H9 (cell line): ENCODE measurements at regions not wholly inside any gene's neighbourhood (a gene's known extent, or its start where the extent isn't known, plus 50 kb on each side); places are given as distances from the start of the nearest gene placed in this dataset.

ENCODE experiments used
- DNase-seq: peaks from one replicate; pipeline ENCODE4 v3.0.0-alpha.2; 2017
- H2AFZ ChIP-seq: one replicate; pipeline ENCODE4 v1.6.1; 2013; ENCODE audit warnings: mild to moderate bottlenecking, low read length, control low read depth, moderate library complexity
- H2AK5ac ChIP-seq: 2 replicates; pipeline ENCODE4 v1.6.1; 2013; ENCODE audit warnings: low read length, control low read depth, mixed read lengths; ENCODE audit not compliant: insufficient read length
- H2BK120ac ChIP-seq: one replicate; pipeline ENCODE4 v1.6.1; 2013; ENCODE audit warnings: low read depth, mild to moderate bottlenecking, low read length, control low read depth, inconsistent platforms; ENCODE audit not compliant: poor library complexity, severe bottlenecking
- H2BK12ac ChIP-seq: 2 replicates; pipeline ENCODE4 v1.6.1; 2013; ENCODE audit warnings: low read length, control low read depth, mixed read lengths, low read depth; ENCODE audit not compliant: insufficient read length
- H2BK15ac ChIP-seq: 2 replicates; pipeline ENCODE4 v1.6.1; 2013; ENCODE audit warnings: low read depth, low read length, control low read depth
- H2BK20ac ChIP-seq: one replicate; pipeline ENCODE4 v1.6.1; 2013; ENCODE audit warnings: low read depth, mild to moderate bottlenecking, low read length, control low read depth, inconsistent platforms; ENCODE audit not compliant: poor library complexity, severe bottlenecking
- H2BK5ac ChIP-seq: 2 replicates; pipeline ENCODE4 v1.6.1; 2013; ENCODE audit warnings: low read length, control low read depth, mixed read lengths; ENCODE audit not compliant: insufficient read length
- H3K14ac ChIP-seq: 2 replicates; pipeline ENCODE4 v1.6.1; 2013; ENCODE audit warnings: low read length, control low read depth; ENCODE audit not compliant: insufficient read depth
- H3K18ac ChIP-seq: 2 replicates; pipeline ENCODE4 v1.6.1; 2013; ENCODE audit warnings: low read depth, mild to moderate bottlenecking, mixed read lengths, low read length, control low read depth; ENCODE audit not compliant: insufficient read length
- H3K23ac ChIP-seq: 2 replicates; pipeline ENCODE4 v1.6.1; 2013; ENCODE audit warnings: low read length, control low read depth, mixed read lengths, low read depth; ENCODE audit not compliant: insufficient read length
- H3K23me2 ChIP-seq: 2 replicates; pipeline ENCODE4 v1.6.1; 2013; ENCODE audit warnings: low read depth, mild to moderate bottlenecking, mixed read lengths, low read length, control low read depth; ENCODE audit not compliant: insufficient read length, poor library complexity, severe bottlenecking
- H3K27ac ChIP-seq: 2 replicates; pipeline ENCODE4 v1.5.1; 2013; ENCODE audit warnings: low read length, control low read depth, mixed read lengths, low read depth; ENCODE audit not compliant: insufficient read length
- H3K27me3 ChIP-seq: 2 replicates; pipeline ENCODE4 v1.6.1; 2013; ENCODE audit warnings: low read length, control low read depth, inconsistent platforms; ENCODE audit not compliant: insufficient read depth
- H3K4ac ChIP-seq: 2 replicates; pipeline ENCODE4 v1.6.1; 2013; ENCODE audit warnings: low read depth, mild to moderate bottlenecking, control low read depth, inconsistent platforms, low read length, moderate library complexity
- H3K4me1 ChIP-seq: 2 replicates; pipeline ENCODE4 v1.6.1; 2013; ENCODE audit warnings: low read length, control low read depth, inconsistent platforms; ENCODE audit not compliant: insufficient read depth
- H3K4me2 ChIP-seq: 2 replicates; pipeline ENCODE4 v1.6.1; 2013; ENCODE audit warnings: low read length, control low read depth, mixed read lengths; ENCODE audit not compliant: insufficient read length, insufficient read depth
- H3K56ac ChIP-seq: 2 replicates; pipeline ENCODE4 v1.6.1; 2013; ENCODE audit warnings: low read depth, mild to moderate bottlenecking, mixed read lengths, low read length, control low read depth; ENCODE audit not compliant: insufficient read length
- H3K79me1 ChIP-seq: 2 replicates; pipeline ENCODE4 v1.6.1; 2013; ENCODE audit warnings: low read depth, mild to moderate bottlenecking, moderate library complexity, low read length, control low read depth, inconsistent platforms; ENCODE audit not compliant: insufficient read depth, poor library complexity, severe bottlenecking
- H3K79me2 ChIP-seq: 2 replicates; pipeline ENCODE4 v1.6.1; 2013; ENCODE audit warnings: low read length, control low read depth, inconsistent platforms; ENCODE audit not compliant: insufficient read depth
- H3K9ac ChIP-seq: 2 replicates; pipeline ENCODE4 v1.6.1; 2013; ENCODE audit warnings: low read length, control low read depth, mixed read lengths; ENCODE audit not compliant: insufficient read length; ENCODE audit errors: extremely low read depth
- H3K9me3 ChIP-seq: one replicate; pipeline ENCODE4 v1.6.1; 2013; ENCODE audit warnings: low read depth, low read length, inconsistent platforms; ENCODE audit not compliant: control insufficient read depth
- H3T11ph ChIP-seq: one replicate; pipeline ENCODE4 v1.6.1; 2013; ENCODE audit warnings: mild to moderate bottlenecking, low read length, control low read depth, inconsistent platforms
- H4K20me1 ChIP-seq: one replicate; pipeline ENCODE4 v1.6.1; 2013; ENCODE audit not compliant: control insufficient read depth, insufficient read length, insufficient read depth
- H4K5ac ChIP-seq: 2 replicates; pipeline ENCODE4 v1.6.1; 2013; ENCODE audit warnings: low read depth, mild to moderate bottlenecking, mixed read lengths, low read length, control low read depth; ENCODE audit not compliant: insufficient read length
- H4K8ac ChIP-seq: replicated peaks from 2 replicates; pipeline ENCODE4 v1.6.1; 2013; ENCODE audit warnings: low read length, control low read depth, mixed read lengths, low read depth; ENCODE audit not compliant: insufficient read length
- H4K91ac ChIP-seq: 2 replicates; pipeline ENCODE4 v1.6.1; 2013; ENCODE audit warnings: low read depth, mild to moderate bottlenecking, moderate library complexity, mixed read lengths, low read length, control low read depth; ENCODE audit not compliant: insufficient read length
- H3K27ac Mint-ChIP-seq, 3 experiments: 2 replicates in 2 of 3; 3 replicates in 1 of 3; pipeline ENCODE4 v1.8.0; 2020 to 2021; ENCODE audit warnings: mixed read lengths in 3 of 3, mild to moderate bottlenecking in 1 of 3, moderate library complexity in 1 of 3
- H3K27me3 Mint-ChIP-seq: 2 replicates; pipeline ENCODE4 v1.8.0; 2021; ENCODE audit warnings: low read depth, mild to moderate bottlenecking, moderate library complexity, mixed read lengths
- H3K36me3 Mint-ChIP-seq, 3 experiments: 2 replicates in 2 of 3; 3 replicates in 1 of 3; pipeline ENCODE4 v1.8.0; 2020 to 2021; ENCODE audit warnings: low read depth in 3 of 3, mixed read lengths in 3 of 3; ENCODE audit not compliant: insufficient read depth in 1 of 3
- H3K4me1 Mint-ChIP-seq, 2 experiments: 2 replicates each; pipeline ENCODE4 v1.8.0; 2020; ENCODE audit warnings: mixed read lengths in 2 of 2
- H3K4me3 Mint-ChIP-seq, 2 experiments: 2 replicates in 1 of 2; 3 replicates in 1 of 2; pipeline ENCODE4 v1.8.0; 2020 to 2021; ENCODE audit warnings: mild to moderate bottlenecking in 2 of 2, mixed read lengths in 2 of 2, moderate library complexity in 1 of 2
- H3K9me3 Mint-ChIP-seq, 2 experiments: 2 replicates in 1 of 2; 3 replicates in 1 of 2; pipeline ENCODE4 v1.8.0; 2020; ENCODE audit warnings: mild to moderate bottlenecking in 2 of 2, mixed read lengths in 2 of 2, moderate library complexity in 1 of 2
- WGBS: extraction: QIAGEN DNeasy Blood & Tissue Kit; methylation state at CpG from one replicate; pipeline ENCODE4 v1.1.7; 2013; ENCODE audit warnings: missing lambda C conversion rate, low lambda C conversion rate, mixed read lengths; ENCODE audit not compliant: insufficient read length; ENCODE audit errors: extremely low coverage; 5-methylcytosine and 5-hydroxymethylcytosine counted together
- TF ChIP-seq, protein P1 (sequence below): fragments of 200-600 bp; sonication (generic); conservative IDR thresholded peaks from 3 replicates; pipeline ENCODE4 v1.8.0; 2021; ENCODE audit warnings: antibody characterized with exemption, mild to moderate bottlenecking

- Mint-ChIP-seq H3K36me3 (no peaks in the 10 kb centered on the region), H3K9me3 (no peaks in the 10 kb centered on the region)
- no CpG with 5 or more reads among the region's 4 CpGs for WGBS
Measured at GRCh38 chr1:82158981-82159380, 358.2 kb downstream of the ADGRL2 start.

More at GRCh38 chr1:82158981-82159380, 358.2 kb downstream of the ADGRL2 start:
- H3K27ac Mint-ChIP-seq = no peak overlapping the region
- Histone ChIP-seq H3K79me2 (no peaks in the 10 kb centered on the region), H3K9me3 (no peaks in the 10 kb centered on the region), H3K4ac (no peak overlapping the region), H3K18ac (no peak overlapping the region), H2BK15ac (no peak overlapping the region), H3K14ac (no peak overlapping the region), H2BK5ac (no peak overlapping the region), H3K23ac (no peak overlapping the region), H4K8ac (no peak overlapping the region), H4K5ac (no peak overlapping the region), H4K20me1 (no peaks in the 10 kb centered on the region), H4K91ac (no peak overlapping the region), H3K27ac (no peak overlapping the region), H3K23me2 (no peaks in the 10 kb centered on the region), H3K56ac (no peak overlapping the region), H3K4me2 (no peak overlapping the region), H3K79me1 (no peaks in the 10 kb centered on the region), H2BK20ac (no peak overlapping the region), H2AFZ (no peak overlapping the region), H3K27me3 (no peaks in the 10 kb centered on the region; the same call in 1 of the 2 replicates), H2BK12ac (no peak overlapping the region), H3K4me1 (no peaks in the 10 kb centered on the region), H2BK120ac (no peak overlapping the region), H2AK5ac (no peak overlapping the region), H3K9ac (no peak overlapping the region), H3T11ph (no peak overlapping the region)
- no peaks in the 10 kb centered on the region for H3K27me3 Mint-ChIP-seq
- H3K4me1 Mint-ChIP-seq = peaks cover 13 to 18% of the 10 kb centered on the region in 2 experiments
- H3K4me3 Mint-ChIP-seq = no peak overlapping the region
- DNase-seq = no peak
- TF ChIP-seq, protein P1, sequence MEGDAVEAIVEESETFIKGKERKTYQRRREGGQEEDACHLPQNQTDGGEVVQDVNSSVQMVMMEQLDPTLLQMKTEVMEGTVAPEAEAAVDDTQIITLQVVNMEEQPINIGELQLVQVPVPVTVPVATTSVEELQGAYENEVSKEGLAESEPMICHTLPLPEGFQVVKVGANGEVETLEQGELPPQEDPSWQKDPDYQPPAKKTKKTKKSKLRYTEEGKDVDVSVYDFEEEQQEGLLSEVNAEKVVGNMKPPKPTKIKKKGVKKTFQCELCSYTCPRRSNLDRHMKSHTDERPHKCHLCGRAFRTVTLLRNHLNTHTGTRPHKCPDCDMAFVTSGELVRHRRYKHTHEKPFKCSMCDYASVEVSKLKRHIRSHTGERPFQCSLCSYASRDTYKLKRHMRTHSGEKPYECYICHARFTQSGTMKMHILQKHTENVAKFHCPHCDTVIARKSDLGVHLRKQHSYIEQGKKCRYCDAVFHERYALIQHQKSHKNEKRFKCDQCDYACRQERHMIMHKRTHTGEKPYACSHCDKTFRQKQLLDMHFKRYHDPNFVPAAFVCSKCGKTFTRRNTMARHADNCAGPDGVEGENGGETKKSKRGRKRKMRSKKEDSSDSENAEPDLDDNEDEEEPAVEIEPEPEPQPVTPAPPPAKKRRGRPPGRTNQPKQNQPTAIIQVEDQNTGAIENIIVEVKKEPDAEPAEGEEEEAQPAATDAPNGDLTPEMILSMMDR = no peak
